BLaER1 (cell line): ENCODE measurements at regions not wholly inside any gene's neighbourhood (a gene's known extent, or its start where the extent isn't known, plus 50 kb on each side); places are given as distances from the start of the nearest gene placed in this dataset.
"Not testable (repeated sequence)": the region's sequence is repeated elsewhere in the genome, so short reads cannot be mapped to it uniquely, and the experiment has no call there.

ENCODE experiments used
- H3K27ac ChIP-seq: shearing (Covaris generic); formaldehyde crosslinking; 2 replicates; pipeline ENCODE4 v1.8.1; 2022
- H3K27me3 ChIP-seq: shearing (Covaris generic); formaldehyde crosslinking; 2 replicates; pipeline ENCODE4 v1.8.1; 2022
- H3K36me3 ChIP-seq: shearing (Covaris generic); formaldehyde crosslinking; 2 replicates; pipeline ENCODE4 v1.8.1; 2022
- H3K4me1 ChIP-seq: shearing (Covaris generic); formaldehyde crosslinking; 2 replicates; pipeline ENCODE4 v1.8.1; 2022
- H3K4me2 ChIP-seq: shearing (Covaris generic); formaldehyde crosslinking; 2 replicates; pipeline ENCODE4 v1.8.1; 2022
- H3K4me3 ChIP-seq: shearing (Covaris generic); formaldehyde crosslinking; 2 replicates; pipeline ENCODE4 v1.8.1; 2022
- H3K9ac ChIP-seq: shearing (Covaris generic); formaldehyde crosslinking; 2 replicates; pipeline ENCODE4 v1.8.1; 2022
- H3K9me3 ChIP-seq: shearing (Covaris generic); formaldehyde crosslinking; 2 replicates; pipeline ENCODE4 v1.8.1; 2022
- H4K20me1 ChIP-seq: shearing (Covaris generic); formaldehyde crosslinking; 2 replicates; pipeline ENCODE4 v1.8.1; 2022
- Cebpa-rat ChIP-seq: shearing (Covaris generic); IDR thresholded peaks from 2 replicates; pipeline ENCODE4 v1.8.1; 2022

DNA sequence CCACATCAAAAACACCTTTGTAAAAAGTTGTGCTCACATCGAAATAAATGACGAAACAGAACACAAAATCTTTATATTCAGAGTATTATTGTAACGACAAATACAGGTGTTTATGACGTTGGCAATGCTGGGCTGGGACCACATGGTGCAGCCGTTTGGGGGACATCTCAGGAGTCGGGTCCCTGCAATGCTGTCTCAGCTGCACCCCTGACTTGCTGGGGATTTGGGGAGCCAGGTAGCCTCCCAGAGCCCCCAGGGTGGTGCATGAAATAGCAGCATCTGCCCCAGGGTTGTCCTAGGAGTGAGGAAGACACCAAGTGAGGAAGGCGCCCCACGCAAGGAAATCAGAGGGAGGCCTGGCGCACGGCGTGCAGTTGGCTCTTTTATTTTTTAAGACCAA, 1526.8 kb downstream of the BRD1 start:
- H3K9ac ChIP-seq: no peak overlapping the region
- no peaks in the 10 kb centered on the region for H3K36me3 ChIP-seq
- H3K9me3 ChIP-seq: no peaks in the 10 kb centered on the region
- no peaks in the 10 kb centered on the region for H4K20me1 ChIP-seq
- TF ChIP-seq Cebpa-rat: no peak
- H3K4me2 ChIP-seq: no peak overlapping the region
- no peak overlapping the region for H3K27ac ChIP-seq
- no peak overlapping the region for H3K4me3 ChIP-seq
- no peaks in the 10 kb centered on the region for H3K4me1 ChIP-seq
- H3K27me3 ChIP-seq: no peaks in the 10 kb centered on the region

DNA sequence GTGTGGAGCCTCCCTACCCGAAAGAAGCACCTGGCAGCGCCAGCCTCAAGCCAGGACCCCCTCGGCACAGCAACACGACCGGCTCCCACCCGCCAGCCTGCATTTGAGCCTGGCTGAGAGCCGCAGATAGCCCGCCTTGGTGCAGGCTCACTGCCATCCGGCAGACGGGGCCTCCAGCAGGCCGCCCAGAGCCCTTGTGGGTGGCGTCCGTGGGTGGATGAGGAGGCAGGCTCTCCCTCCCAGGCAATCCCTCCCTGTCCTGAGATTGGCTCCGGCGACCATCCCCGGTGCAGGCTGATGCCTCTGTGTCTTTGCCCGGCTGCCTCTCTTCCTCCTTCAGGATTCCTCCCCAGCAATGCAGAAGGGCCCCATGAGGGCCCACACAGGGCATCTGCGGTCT, 1527.9 kb downstream of the BRD1 start:
- no peaks in the 10 kb centered on the region for H3K27me3 ChIP-seq
- TF ChIP-seq Cebpa-rat: no peak
- no peaks in the 10 kb centered on the region for H3K36me3 ChIP-seq
- H3K9me3 ChIP-seq: no peaks in the 10 kb centered on the region
- no peaks in the 10 kb centered on the region for H3K4me1 ChIP-seq
- no peaks in the 10 kb centered on the region for H4K20me1 ChIP-seq
- H3K9ac ChIP-seq: no peak overlapping the region
- no peak overlapping the region for H3K27ac ChIP-seq
- no peak overlapping the region for H3K4me2 ChIP-seq
- H3K4me3 ChIP-seq: no peak overlapping the region

DNA sequence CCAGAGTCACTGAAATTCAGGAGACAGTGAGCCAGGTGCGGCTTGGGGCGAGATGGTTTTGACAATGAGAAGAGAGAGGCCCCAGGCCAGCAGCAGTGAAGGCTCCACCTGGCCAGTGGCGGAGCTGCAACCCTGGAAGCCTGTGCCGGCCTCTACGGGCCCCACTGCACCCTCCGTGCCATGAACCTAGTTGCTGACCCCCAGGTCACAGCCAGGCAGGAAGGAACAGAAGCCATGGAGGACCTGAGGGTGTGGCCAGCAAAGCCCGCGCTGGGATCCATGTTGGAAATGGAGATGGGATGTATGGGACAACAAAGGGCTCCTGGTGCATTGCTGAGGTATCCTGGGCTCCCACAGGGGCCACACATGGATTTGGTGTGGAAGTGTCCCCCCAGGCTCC, 1528.5 kb downstream of the BRD1 start:
- Histone ChIP-seq H3K9me3 (no peaks in the 10 kb centered on the region), H3K27ac (no peak overlapping the region), H3K36me3 (no peaks in the 10 kb centered on the region), H3K4me2 (no peak overlapping the region), H3K9ac (no peak overlapping the region), H3K4me3 (no peak overlapping the region), H3K4me1 (no peaks in the 10 kb centered on the region), H3K27me3 (no peaks in the 10 kb centered on the region), H4K20me1 (no peaks in the 10 kb centered on the region)
- TF ChIP-seq Cebpa-rat: no peak

DNA sequence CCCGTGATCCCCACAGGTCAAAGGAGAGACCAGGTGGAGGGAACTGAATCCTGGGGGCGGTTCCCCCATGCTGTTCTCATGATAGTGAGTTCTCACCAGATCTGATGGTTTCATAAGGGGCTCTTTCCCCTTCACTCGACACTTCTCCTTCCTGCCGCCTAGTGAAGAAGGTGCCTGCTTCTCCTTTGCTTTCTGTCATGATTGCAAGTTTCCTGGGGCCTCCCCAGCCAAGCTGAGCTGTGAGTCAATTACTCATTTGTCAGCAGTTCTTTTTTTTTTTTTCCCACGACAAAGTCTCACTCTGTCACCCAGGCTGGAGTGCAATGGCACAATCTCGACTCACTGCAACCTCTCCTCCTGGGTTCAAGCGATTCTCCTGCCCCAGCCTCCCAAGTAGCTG, 1530.4 kb downstream of the BRD1 start:
- no peak for TF ChIP-seq Cebpa-rat
- Histone ChIP-seq H3K27ac (no peak overlapping the region), H3K36me3 (no peaks in the 10 kb centered on the region), H3K27me3 (no peaks in the 10 kb centered on the region), H3K9me3 (no peaks in the 10 kb centered on the region), H3K9ac (no peak overlapping the region), H3K4me2 (no peak overlapping the region), H3K4me3 (no peak overlapping the region), H4K20me1 (no peaks in the 10 kb centered on the region), H3K4me1 (no peaks in the 10 kb centered on the region)

DNA sequence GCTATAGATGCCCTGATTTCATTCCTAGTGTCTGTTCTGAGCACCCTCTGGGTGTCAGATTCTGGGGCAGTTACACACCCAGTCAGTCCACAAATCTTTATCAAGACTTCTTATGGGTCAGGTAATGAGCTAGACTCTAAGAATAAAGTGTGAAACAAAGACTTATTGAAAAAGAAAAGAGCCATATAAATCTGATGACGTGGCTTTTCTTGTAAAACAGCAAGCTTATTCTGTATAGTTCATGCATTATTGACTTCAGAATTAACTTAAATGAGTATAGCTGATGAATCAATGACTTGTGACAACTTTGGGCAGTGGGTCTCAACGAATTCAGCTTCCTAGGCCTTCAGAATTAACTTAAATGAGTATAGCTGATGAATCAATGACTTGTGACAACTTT, 1527.5 kb downstream of the TBC1D22A start:
- not testable (repeated sequence) for H3K4me3 ChIP-seq, H3K4me1 ChIP-seq, H3K36me3 ChIP-seq, H3K27me3 ChIP-seq, H4K20me1 ChIP-seq, H3K27ac ChIP-seq, H3K9me3 ChIP-seq, H3K4me2 ChIP-seq, H3K9ac ChIP-seq

DNA sequence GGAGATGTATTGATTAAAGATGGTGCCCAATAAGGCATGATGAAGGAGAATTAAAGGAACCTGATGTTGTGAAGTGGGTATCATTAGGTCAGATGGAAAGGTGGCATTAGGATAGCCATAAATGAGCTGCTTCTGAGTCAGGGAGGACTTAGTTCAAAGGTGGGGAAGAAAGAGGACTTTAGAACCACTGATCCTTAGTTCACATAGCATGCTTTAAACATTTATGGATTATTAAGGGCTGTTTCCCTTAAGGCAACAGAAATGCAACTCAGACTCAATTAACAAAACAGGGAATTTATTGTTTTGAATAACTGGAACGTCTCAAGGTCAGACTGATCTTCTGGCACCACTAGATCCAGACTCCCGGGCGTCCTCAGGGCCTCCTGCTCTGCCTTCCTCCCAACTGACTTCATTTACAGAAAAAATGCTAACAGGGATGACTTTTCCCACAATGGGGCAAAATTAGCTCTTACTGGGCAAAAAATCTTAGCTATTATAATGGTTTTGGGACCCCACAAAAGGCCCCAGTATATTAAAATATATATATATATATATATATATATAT, 1526.0 kb downstream of the TBC1D22A start:
- no peaks in the 10 kb centered on the region for H4K20me1 ChIP-seq
- H3K9me3 ChIP-seq: 0 out of 2 replicates have a peak, but pooled peaks cover 6% of the 10 kb centered on the region
- H3K9ac ChIP-seq: no peak overlapping the region
- no peaks in the 10 kb centered on the region for H3K36me3 ChIP-seq
- H3K4me2 ChIP-seq: no peak overlapping the region
- H3K4me1 ChIP-seq: no peaks in the 10 kb centered on the region
- H3K4me3 ChIP-seq: no peak overlapping the region
- no peak overlapping the region for H3K27ac ChIP-seq
- no peaks in the 10 kb centered on the region for H3K27me3 ChIP-seq
- TF ChIP-seq Cebpa-rat: no peak

DNA sequence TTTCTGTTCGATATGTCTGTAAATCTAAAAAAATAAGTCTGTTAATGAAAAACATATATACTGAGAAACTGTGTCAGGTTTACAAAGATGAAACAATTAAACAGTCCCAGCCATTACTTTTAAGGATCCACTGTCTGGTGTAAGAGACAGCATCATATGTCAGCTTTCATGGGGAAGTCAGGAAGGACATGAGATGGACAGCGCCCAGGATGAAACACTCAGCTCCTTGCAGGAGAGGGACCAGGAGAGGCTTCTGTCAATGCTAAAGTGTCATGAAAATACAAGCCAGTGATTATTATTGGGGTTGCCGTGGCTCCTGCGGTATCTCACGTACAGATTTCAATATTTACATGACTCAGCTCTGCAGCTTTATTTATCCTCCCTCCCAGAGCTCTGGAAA, 1524.6 kb downstream of the TBC1D22A start:
- H3K27ac ChIP-seq: no peak overlapping the region
- no peak overlapping the region for H3K9ac ChIP-seq
- no peak overlapping the region for H3K4me3 ChIP-seq
- H3K9me3 ChIP-seq: 0 out of 2 replicates have a peak, but pooled peaks cover 6% of the 10 kb centered on the region
- H3K4me1 ChIP-seq: no peaks in the 10 kb centered on the region
- H3K4me2 ChIP-seq: no peak overlapping the region
- no peaks in the 10 kb centered on the region for H4K20me1 ChIP-seq
- H3K36me3 ChIP-seq: no peaks in the 10 kb centered on the region
- no peaks in the 10 kb centered on the region for H3K27me3 ChIP-seq
- no peak for TF ChIP-seq Cebpa-rat

DNA sequence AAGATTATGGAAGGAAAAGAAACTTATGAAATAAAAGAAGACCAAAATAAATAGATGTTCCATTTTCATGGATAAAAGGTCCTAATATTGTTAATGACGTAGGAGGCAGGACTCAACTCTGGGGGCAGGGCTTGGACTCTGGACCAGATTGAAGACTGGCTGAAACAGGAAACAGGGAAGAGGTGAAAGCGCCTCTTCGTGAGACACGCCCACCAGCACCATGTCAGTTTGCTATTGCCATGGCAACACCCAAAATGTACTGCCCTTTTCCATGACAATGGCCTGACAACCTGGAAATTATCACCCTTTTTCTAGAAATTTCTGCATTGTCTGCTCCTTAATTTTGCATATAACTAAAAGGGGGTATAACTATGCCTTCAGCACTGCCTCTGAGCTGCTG, 1522.2 kb downstream of the TBC1D22A start:
- Histone ChIP-seq H3K36me3 (no peaks in the 10 kb centered on the region), H3K4me1 (no peaks in the 10 kb centered on the region), H3K9me3 (0 out of 2 replicates have a peak, but pooled peaks cover 4% of the 10 kb centered on the region), H3K27ac (no peak overlapping the region), H3K4me2 (no peak overlapping the region), H3K9ac (no peak overlapping the region), H3K4me3 (no peak overlapping the region), H4K20me1 (no peaks in the 10 kb centered on the region), H3K27me3 (no peaks in the 10 kb centered on the region)
- no peak for TF ChIP-seq Cebpa-rat

DNA sequence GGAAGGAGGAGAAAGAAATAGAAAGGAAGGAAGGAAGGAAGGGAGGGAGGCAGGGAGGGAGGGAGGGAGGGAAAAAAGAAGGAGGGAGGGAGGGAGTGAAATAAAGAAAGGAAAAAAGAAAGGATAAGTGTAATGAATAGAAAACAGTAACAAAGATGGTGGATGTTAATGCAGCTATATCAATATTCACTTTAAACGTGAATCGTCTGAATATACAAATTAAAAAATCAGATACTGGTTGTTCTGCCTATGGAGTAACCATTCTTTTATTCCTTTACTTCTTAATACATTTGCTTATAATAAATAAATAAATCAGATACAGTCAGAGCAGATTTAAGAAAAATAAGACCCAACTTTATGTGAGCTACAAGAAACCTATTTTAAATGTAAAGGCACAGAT, 1520.4 kb downstream of the TBC1D22A start:
- H3K27me3 ChIP-seq: no peaks in the 10 kb centered on the region
- H3K4me2 ChIP-seq: no peak overlapping the region
- no peaks in the 10 kb centered on the region for H3K36me3 ChIP-seq
- H4K20me1 ChIP-seq: no peaks in the 10 kb centered on the region
- no peak overlapping the region for H3K4me3 ChIP-seq
- H3K4me1 ChIP-seq: peaks cover 3% of the 10 kb centered on the region; the same call in 1 of the 2 replicates
- H3K27ac ChIP-seq: no peak overlapping the region
- H3K9me3 ChIP-seq: 0 out of 2 replicates have a peak, but pooled peaks cover 4% of the 10 kb centered on the region
- no peak for TF ChIP-seq Cebpa-rat
- no peak overlapping the region for H3K9ac ChIP-seq

DNA sequence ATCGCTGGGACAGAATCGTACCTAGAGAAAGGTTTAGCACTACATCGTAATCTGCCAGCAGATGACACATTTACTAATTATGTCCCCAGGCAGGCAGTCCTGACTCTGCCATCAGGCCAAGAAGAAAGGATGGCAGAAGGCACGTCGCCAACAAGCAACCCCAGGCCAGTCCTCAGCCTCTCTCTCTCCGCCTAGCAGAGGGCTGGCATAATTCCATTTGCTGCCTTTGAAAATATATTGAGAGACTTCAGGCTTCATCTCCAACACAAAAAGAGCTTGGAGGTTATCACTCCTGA, 1517.0 kb downstream of the TBC1D22A start:
- Histone ChIP-seq H3K4me2 (no peak overlapping the region), H3K9me3 (0 out of 2 replicates have a peak, but pooled peaks cover 4% of the 10 kb centered on the region), H3K4me3 (no peak overlapping the region), H3K4me1 (peaks cover 8% of the 10 kb centered on the region; the same call in 1 of the 2 replicates), H3K36me3 (no peaks in the 10 kb centered on the region), H4K20me1 (no peaks in the 10 kb centered on the region), H3K27me3 (no peaks in the 10 kb centered on the region), H3K27ac (no peak overlapping the region), H3K9ac (no peak overlapping the region)
- no peak for TF ChIP-seq Cebpa-rat
